SK-N-SH (cell line): ENCODE measurements at regions not wholly inside any gene's neighbourhood (a gene's known extent, or its start where the extent isn't known, plus 50 kb on each side); places are given as distances from the start of the nearest gene placed in this dataset.

ENCODE experiments used
- CTCF ChIA-PET: fragments of 300-600, 350-600 bp; formaldehyde crosslinking; extraction: SDS; loops from one replicate; lab custom pipeline; 2021; lab: Yijun Ruan, JAX
- POLR2A ChIA-PET: fragments of 350-600 bp; sonication (Branson Sonifier 250); formaldehyde crosslinking; extraction: SDS; loops from one replicate; lab custom pipeline; 2020; ENCODE audit warnings: antibody characterized with exemption, inconsistent platforms; lab: Yijun Ruan, JAX
- DNase-seq: peaks from one replicate; pipeline ENCODE4 v3.0.0; 2012
- H2AFZ ChIP-seq: fragments of 200-600 bp; sonication (generic); 2 replicates; pipeline ENCODE4 v1.8.1; 2016; ENCODE audit warnings: antibody characterized with exemption, mild to moderate bottlenecking, low read depth
- H3F3A ChIP-seq: fragments of 200-600 bp; sonication (generic); replicated peaks from 2 replicates; pipeline ENCODE3; 2016; ENCODE audit warnings: antibody characterized with exemption, mild to moderate bottlenecking; ENCODE audit not compliant: insufficient read depth
- H3K27ac ChIP-seq, 2 experiments: fragments of 200-500 bp in 1 of 2; fragments of 200-600 bp in 1 of 2; sonication (Bioruptor generic) in 1 of 2; sonication (generic), shearing (Covaris generic) in 1 of 2; 2 replicates each; pipeline versions ENCODE4 v1.5.1 to v1.6.1; 2014 to 2016; ENCODE audit warnings: low read depth in 2 of 2, inconsistent platforms in 1 of 2, low read length in 1 of 2, mild to moderate bottlenecking in 1 of 2, mixed read lengths in 1 of 2
- H3K27me3 ChIP-seq: fragments of 200-600 bp; sonication (generic), shearing (Covaris generic); 2 replicates; pipeline ENCODE4 v1.6.1; 2016; ENCODE audit warnings: mixed run types; ENCODE audit not compliant: insufficient read depth
- H3K36me3 ChIP-seq, 2 experiments: fragments of 200-500 bp in 1 of 2; fragments of 200-600 bp in 1 of 2; sonication (Bioruptor generic) in 1 of 2; sonication (generic) in 1 of 2; replicated peaks in 1 of 2; 2 replicates each; pipeline versions ENCODE3 to v1.5.1; 2014 to 2016; ENCODE audit warnings: low read length in 1 of 2, mild to moderate bottlenecking in 1 of 2; ENCODE audit not compliant: insufficient read depth in 2 of 2, control insufficient read depth in 1 of 2
- H3K4me1 ChIP-seq, 2 experiments: fragments of 200-500 bp in 1 of 2; fragments of 200-600 bp in 1 of 2; sonication (Bioruptor generic) in 1 of 2; sonication (generic), shearing (Covaris generic) in 1 of 2; 2 replicates each; pipeline versions ENCODE4 v1.5.1 to v1.6.1; 2014 to 2016; ENCODE audit warnings: low read depth in 1 of 2, low read length in 1 of 2, mixed run types in 1 of 2; ENCODE audit not compliant: insufficient read depth in 2 of 2, control insufficient read depth in 1 of 2
- H3K4me2 ChIP-seq: fragments of 200-600 bp; sonication (generic), shearing (Covaris generic); 2 replicates; pipeline ENCODE4 v1.6.1; 2017; ENCODE audit warnings: mixed run types
- H3K4me3 ChIP-seq, 2 experiments: fragments of 200-500 bp in 1 of 2; fragments of 200-600 bp in 1 of 2; sonication (Bioruptor generic) in 1 of 2; sonication (generic), shearing (Covaris generic) in 1 of 2; 2 replicates each; pipeline versions ENCODE4 v1.5.1 to v1.8.1; 2014 to 2016; ENCODE audit warnings: low read depth in 2 of 2, inconsistent platforms in 1 of 2, low read length in 1 of 2, mild to moderate bottlenecking in 1 of 2, mixed read lengths in 1 of 2, moderate library complexity in 1 of 2
- H3K79me2 ChIP-seq: fragments of 200-600 bp; sonication (generic); 2 replicates; pipeline ENCODE4 v1.8.1; 2017; ENCODE audit warnings: mild to moderate bottlenecking; ENCODE audit not compliant: insufficient read depth
- H3K9ac ChIP-seq: fragments of 200-600 bp; sonication (generic); 2 replicates; pipeline ENCODE4 v1.6.1; 2017; ENCODE audit warnings: mixed run types
- H3K9me2 ChIP-seq: fragments of 200-600 bp; sonication (generic); 2 replicates; pipeline ENCODE4 v1.6.1; 2017; ENCODE audit warnings: mixed run types
- H3K9me3 ChIP-seq: fragments of 200-600 bp; sonication (generic); 2 replicates; pipeline ENCODE4 v1.6.1; 2017; ENCODE audit warnings: mixed run types, mild to moderate bottlenecking, moderate library complexity
- H4K20me1 ChIP-seq: fragments of 200-600 bp; sonication (generic); 2 replicates; pipeline ENCODE4 v1.6.1; 2017; ENCODE audit warnings: mild to moderate bottlenecking, mixed run types; ENCODE audit not compliant: insufficient read depth
- EP300 ChIP-seq, 2 experiments: IDR thresholded peaks; 2 replicates each; pipeline versions ENCODE4 v1.4.0 to v1.6.1; 2012; ENCODE audit warnings: borderline replicate concordance in 1 of 2, low read depth in 1 of 2, low read length in 1 of 2
- FOXJ3 ChIP-seq: sonication (generic); formaldehyde crosslinking; IDR thresholded peaks from 2 replicates; pipeline ENCODE4 v1.5.1; 2020; ENCODE audit warnings: mild to moderate bottlenecking, missing genetic modification reagents
- FOXM1 ChIP-seq: IDR thresholded peaks from 2 replicates; pipeline ENCODE4 v1.4.0; 2012; ENCODE audit warnings: low read depth, mild to moderate bottlenecking
- GATA2 ChIP-seq: sonication (generic); formaldehyde crosslinking; IDR thresholded peaks from 2 replicates; pipeline ENCODE4 v1.5.0; 2020; ENCODE audit warnings: mild to moderate bottlenecking, missing genetic modification reagents
- MAX ChIP-seq: IDR thresholded peaks from 2 replicates; pipeline ENCODE4 v1.4.0; 2012; ENCODE audit warnings: low read depth
- NFIC ChIP-seq: IDR thresholded peaks from 2 replicates; pipeline ENCODE4 v1.4.0; 2012; ENCODE audit warnings: borderline replicate concordance
- POLR2AphosphoS5 ChIP-seq: IDR thresholded peaks from 2 replicates; pipeline ENCODE4 v1.6.1; 2012; ENCODE audit warnings: low read depth, low read length
- RAD21 ChIP-seq: IDR thresholded peaks from 2 replicates; pipeline ENCODE4 v1.6.1; 2012; ENCODE audit warnings: mild to moderate bottlenecking, low read length
- RFX5 ChIP-seq: IDR thresholded peaks from 2 replicates; pipeline ENCODE4 v1.6.1; 2012; ENCODE audit warnings: mild to moderate bottlenecking, improper control_type of control experiment, low read length
- TEAD4 ChIP-seq: IDR thresholded peaks from 2 replicates; pipeline ENCODE4 v1.4.0; 2012; ENCODE audit warnings: mild to moderate bottlenecking, borderline replicate concordance; ENCODE audit not compliant: insufficient read depth
- USF2 ChIP-seq: fragments of 150-350 bp; IDR thresholded peaks from 2 replicates; pipeline ENCODE4 v1.6.1; 2017; ENCODE audit warnings: antibody characterized with exemption, low read length, low read depth, borderline replicate concordance
- YY1 ChIP-seq: IDR thresholded peaks from 2 replicates; pipeline ENCODE4 v1.4.0; 2012; ENCODE audit warnings: low read depth, mild to moderate bottlenecking
- ZBTB33 ChIP-seq: IDR thresholded peaks from 2 replicates; pipeline ENCODE4 v1.4.0; 2012; ENCODE audit warnings: low read depth, borderline replicate concordance
- WGBS: methylation state at CpG from one replicate; pipeline ENCODE4 v1.1.6; 2017; ENCODE audit warnings: low lambda C conversion rate; 5-methylcytosine and 5-hydroxymethylcytosine counted together
- TF ChIP-seq, protein P1 (sequence below): IDR thresholded peaks from 2 replicates; pipeline ENCODE4; 2012

DNA sequence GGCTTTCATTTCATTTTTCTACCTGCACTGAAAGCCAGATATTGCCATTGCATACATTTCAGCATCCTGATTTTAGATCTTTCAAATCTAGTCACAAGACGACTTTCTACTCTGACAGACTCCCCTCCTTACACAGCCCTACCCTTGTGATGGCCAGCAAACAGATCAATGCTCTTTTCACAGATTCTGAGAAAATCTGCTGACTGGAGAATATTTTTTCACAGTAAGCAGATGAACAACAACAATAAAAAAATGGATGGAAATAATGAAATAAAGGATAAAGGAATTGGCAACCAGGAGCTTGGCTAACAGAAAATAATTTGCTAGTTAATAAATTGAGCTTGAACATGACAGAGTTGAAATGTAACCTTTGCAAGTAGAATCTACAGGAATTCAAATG, 527.2 kb downstream of the IRS1 start:
- no peaks in the 10 kb centered on the region for H3K9me3 ChIP-seq
- H3F3A ChIP-seq: no peaks in the 10 kb centered on the region
- no peaks in the 10 kb centered on the region for H4K20me1 ChIP-seq
- no peaks in the 10 kb centered on the region for H3K79me2 ChIP-seq
- no peak overlapping the region for H3K27ac ChIP-seq
- DNase-seq: no peak
- no peak overlapping the region for H2AFZ ChIP-seq
- no peaks in the 10 kb centered on the region for H3K9me2 ChIP-seq
- H3K9ac ChIP-seq: no peak overlapping the region
- no peak overlapping the region for H3K4me3 ChIP-seq
- no peak overlapping the region for H3K4me2 ChIP-seq
- H3K36me3 ChIP-seq: no peaks in the 10 kb centered on the region
- WGBS: 6% methylated on average over 1 of the region's 1 CpG
- TF ChIP-seq RFX5: no peak
- TF ChIP-seq RAD21: no peak
- no peak for TF ChIP-seq POLR2AphosphoS5
- TF ChIP-seq MAX: no peak
- TF ChIP-seq, protein P1, sequence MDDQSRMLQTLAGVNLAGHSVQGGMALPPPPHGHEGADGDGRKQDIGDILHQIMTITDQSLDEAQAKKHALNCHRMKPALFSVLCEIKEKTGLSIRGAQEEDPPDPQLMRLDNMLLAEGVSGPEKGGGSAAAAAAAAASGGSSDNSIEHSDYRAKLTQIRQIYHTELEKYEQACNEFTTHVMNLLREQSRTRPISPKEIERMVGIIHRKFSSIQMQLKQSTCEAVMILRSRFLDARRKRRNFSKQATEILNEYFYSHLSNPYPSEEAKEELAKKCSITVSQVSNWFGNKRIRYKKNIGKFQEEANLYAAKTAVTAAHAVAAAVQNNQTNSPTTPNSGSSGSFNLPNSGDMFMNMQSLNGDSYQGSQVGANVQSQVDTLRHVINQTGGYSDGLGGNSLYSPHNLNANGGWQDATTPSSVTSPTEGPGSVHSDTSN: no peak
- no peak for TF ChIP-seq NFIC
- TF ChIP-seq FOXJ3 (CRISPR knock-in tag): no peak
- no peak for TF ChIP-seq EP300 (IDR thresholded peaks at IDR 0.05; ENCODE audit: borderline replicate concordance in 1 of 2, low read depth in 1 of 2, low read length in 1 of 2)
- no peak for TF ChIP-seq ZBTB33
- no peak for TF ChIP-seq GATA2
- TF ChIP-seq, all 33 proteins: peak for 0
- ChIA-PET CTCF (interaction anchor here (0.5 kb wide), 1 partner anchor 230 kb away, joined by 3 read pairs; no protein-coding TSS in a partner anchor), POLR2A (no interaction called here)
- Histone ChIP-seq H3K27me3 (no peaks in the 10 kb centered on the region), H3K4me1 (no peaks in the 10 kb centered on the region)

DNA sequence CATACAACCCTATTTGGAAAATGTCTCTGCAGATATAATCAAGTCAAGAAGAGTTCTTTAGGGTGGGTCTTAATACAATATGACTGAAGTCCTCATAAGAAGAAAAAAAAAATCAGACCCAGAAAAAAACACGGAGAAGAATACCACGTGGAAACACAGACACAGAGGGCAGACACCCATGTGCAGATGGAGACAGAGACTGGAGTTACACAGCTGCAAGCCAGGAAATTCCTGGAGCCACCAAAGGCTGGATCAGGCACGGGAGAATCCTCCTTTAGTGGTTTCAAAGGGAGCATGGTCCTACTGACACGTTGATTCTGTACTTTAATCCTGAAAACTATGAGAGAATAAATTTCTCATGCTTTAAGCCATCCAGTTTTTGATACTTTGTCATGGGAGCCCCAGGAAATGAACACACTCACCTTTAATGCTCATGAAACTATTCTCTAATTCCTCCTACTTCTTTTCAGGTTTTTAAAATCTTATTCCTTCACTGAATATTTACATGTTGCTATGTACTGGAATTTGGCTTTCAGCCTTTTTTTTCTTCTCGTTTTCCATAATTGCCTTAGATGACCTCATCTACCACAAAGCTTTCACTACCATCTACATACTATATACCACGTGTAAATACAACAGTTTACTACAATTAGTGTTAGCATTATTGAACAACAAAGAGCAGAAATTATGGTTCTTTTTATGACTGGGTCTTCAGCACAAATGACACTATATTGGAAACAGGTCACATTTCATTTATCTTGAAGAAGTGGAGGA, 529.1 kb downstream of the IRS1 start:
- no peaks in the 10 kb centered on the region for H4K20me1 ChIP-seq
- no peak overlapping the region for H3K4me3 ChIP-seq
- no peaks in the 10 kb centered on the region for H3F3A ChIP-seq
- no peak overlapping the region for H3K9ac ChIP-seq
- ChIA-PET CTCF (no interaction called here), POLR2A (no interaction called here)
- no peak overlapping the region for H3K4me2 ChIP-seq
- H3K27ac ChIP-seq: no peak overlapping the region
- DNase-seq: no peak
- H3K9me2 ChIP-seq: no peaks in the 10 kb centered on the region
- 8% methylated on average over 6 of the region's 6 CpGs for WGBS
- H2AFZ ChIP-seq: no peak overlapping the region
- no peaks in the 10 kb centered on the region for H3K79me2 ChIP-seq
- no peaks in the 10 kb centered on the region for H3K9me3 ChIP-seq
- H3K4me1 ChIP-seq: no peaks in the 10 kb centered on the region
- no peaks in the 10 kb centered on the region for H3K27me3 ChIP-seq
- no peaks in the 10 kb centered on the region for H3K36me3 ChIP-seq
- TF ChIP-seq NFIC (no peak), GATA2 (no peak), EP300 (IDR thresholded peaks at IDR 0.05; ENCODE audit: borderline replicate concordance in 1 of 2, low read depth in 1 of 2, low read length in 1 of 2) (no peak), TEAD4 (no peak), YY1 (no peak), USF2 (no peak), RAD21 (no peak), ZBTB33 (no peak), RFX5 (no peak), FOXM1 (no peak)
- TF ChIP-seq, protein P1: no peak
